ACC112 (cell line): ENCODE measurements at regions not wholly inside any gene's neighbourhood (a gene's known extent, or its start where the extent isn't known, plus 50 kb on each side); places are given as distances from the start of the nearest gene placed in this dataset.

Experiments
- H2AFZ ChIP-seq: fragments of 200-600 bp; sonication (generic); one replicate; pipeline ENCODE4 v1.6.0; 2017; ENCODE audit warnings: antibody characterized with exemption, low read length; ENCODE audit not compliant: unreplicated experiment
- H3K27ac ChIP-seq: fragments of 200-600 bp; sonication (generic); 2 replicates; pipeline ENCODE4 v1.5.1; 2014; ENCODE audit warnings: low read depth, mild to moderate bottlenecking, antibody characterized with exemption, low read length, moderate library complexity
- H3K27me3 ChIP-seq: fragments of 200-600 bp; sonication (generic); 2 replicates; pipeline ENCODE4 v1.6.1; 2014; ENCODE audit warnings: mild to moderate bottlenecking, antibody characterized with exemption, low read length, moderate library complexity, mixed read lengths; ENCODE audit not compliant: insufficient read depth
- H3K36me3 ChIP-seq: fragments of 200-600 bp; sonication (generic); 2 replicates; pipeline ENCODE4 v1.6.1; 2016; ENCODE audit warnings: mild to moderate bottlenecking, antibody characterized with exemption, low read length, moderate library complexity, mixed read lengths; ENCODE audit not compliant: insufficient read depth
- H3K4me1 ChIP-seq: fragments of 200-600 bp; sonication (generic); one replicate; pipeline ENCODE4 v1.6.1; 2016; ENCODE audit warnings: low read length, mixed read lengths; ENCODE audit not compliant: insufficient read depth, unreplicated experiment, control insufficient read depth
- H3K4me3 ChIP-seq: fragments of 200-600 bp; sonication (generic); 2 replicates; pipeline ENCODE4 v1.5.1; 2014; ENCODE audit warnings: mild to moderate bottlenecking, low read depth, low read length
- H3K79me2 ChIP-seq: fragments of 200-600 bp; sonication (generic); one replicate; pipeline ENCODE4 v1.6.0; 2016; ENCODE audit warnings: low read length; ENCODE audit not compliant: control insufficient read depth, unreplicated experiment, insufficient read depth

- H3K4me3 ChIP-seq: no peak overlapping the region
- no peak overlapping the region for H3K27ac ChIP-seq
- H3K27me3 ChIP-seq: no peaks in the 10 kb centered on the region
- no peak overlapping the region for H2AFZ ChIP-seq
- H3K79me2 ChIP-seq: no peaks in the 10 kb centered on the region
- H3K36me3 ChIP-seq: no peaks in the 10 kb centered on the region
- H3K4me1 ChIP-seq: no peaks in the 10 kb centered on the region
Observed at GRCh38 chr7:68266004-68266579, 1269.5 kb downstream of the TYW1 start.

GRCh38 chr7:68267486-68267885, 1270.9 kb downstream of the TYW1 start:
- H3K27ac ChIP-seq: no peak overlapping the region
- no peaks in the 10 kb centered on the region for H3K79me2 ChIP-seq
- H3K4me3 ChIP-seq: no peak overlapping the region
- H3K27me3 ChIP-seq: no peaks in the 10 kb centered on the region
- H3K4me1 ChIP-seq: no peaks in the 10 kb centered on the region
- no peak overlapping the region for H2AFZ ChIP-seq
- no peaks in the 10 kb centered on the region for H3K36me3 ChIP-seq

GRCh38 chr7:68269405-68269804, 1272.8 kb downstream of the TYW1 start:
- H3K36me3 ChIP-seq: no peaks in the 10 kb centered on the region
- no peak overlapping the region for H3K4me3 ChIP-seq
- no peaks in the 10 kb centered on the region for H3K79me2 ChIP-seq
- H3K4me1 ChIP-seq: no peaks in the 10 kb centered on the region
- no peak overlapping the region for H2AFZ ChIP-seq
- no peaks in the 10 kb centered on the region for H3K27me3 ChIP-seq
- no peak overlapping the region for H3K27ac ChIP-seq

- H3K27ac ChIP-seq: no peak overlapping the region
- H3K4me3 ChIP-seq: no peak overlapping the region
- no peaks in the 10 kb centered on the region for H3K27me3 ChIP-seq
- no peak overlapping the region for H2AFZ ChIP-seq
- H3K79me2 ChIP-seq: no peaks in the 10 kb centered on the region
- no peaks in the 10 kb centered on the region for H3K4me1 ChIP-seq
- H3K36me3 ChIP-seq: no peaks in the 10 kb centered on the region
Observed at GRCh38 chr7:68272507-68272906, 1275.9 kb downstream of the TYW1 start.

- H3K36me3 ChIP-seq: no peaks in the 10 kb centered on the region
- H3K4me1 ChIP-seq: no peaks in the 10 kb centered on the region
- H3K27ac ChIP-seq: no peak overlapping the region
- no peaks in the 10 kb centered on the region for H3K27me3 ChIP-seq
- H3K79me2 ChIP-seq: no peaks in the 10 kb centered on the region
- H3K4me3 ChIP-seq: no peak overlapping the region
- no peak overlapping the region for H2AFZ ChIP-seq
Observed at GRCh38 chr7:68276725-68277124, 1280.1 kb downstream of the TYW1 start.

GRCh38 chr7:68279827-68280400, 1283.3 kb downstream of the TYW1 start:
- Histone ChIP-seq H3K27me3 (no peaks in the 10 kb centered on the region), H3K79me2 (no peaks in the 10 kb centered on the region), H2AFZ (no peak overlapping the region), H3K4me3 (no peak overlapping the region), H3K36me3 (no peaks in the 10 kb centered on the region), H3K27ac (no peak overlapping the region), H3K4me1 (no peaks in the 10 kb centered on the region)

GRCh38 chr7:68280931-68281330, 1284.3 kb downstream of the TYW1 start:
- H3K27ac ChIP-seq: no peak overlapping the region
- H3K4me3 ChIP-seq: no peak overlapping the region

GRCh38 chr7:68288144-68288593, 1291.5 kb downstream of the TYW1 start:
- H3K27me3 ChIP-seq: no peaks in the 10 kb centered on the region
- H3K27ac ChIP-seq: no peak overlapping the region
- no peaks in the 10 kb centered on the region for H3K79me2 ChIP-seq
- H3K4me3 ChIP-seq: no peak overlapping the region
- no peaks in the 10 kb centered on the region for H3K36me3 ChIP-seq
- no peaks in the 10 kb centered on the region for H3K4me1 ChIP-seq
- H2AFZ ChIP-seq: no peak overlapping the region

More at GRCh38 chr7:68280931-68281330, 1284.3 kb downstream of the TYW1 start:
- no peak overlapping the region for H2AFZ ChIP-seq
- H3K4me1 ChIP-seq: no peaks in the 10 kb centered on the region
- H3K79me2 ChIP-seq: no peaks in the 10 kb centered on the region
- H3K27me3 ChIP-seq: no peaks in the 10 kb centered on the region
- H3K36me3 ChIP-seq: no peaks in the 10 kb centered on the region

GRCh38 chr7:68291710-68292109, 1295.1 kb downstream of the TYW1 start:
- no peak overlapping the region for H3K27ac ChIP-seq
- H3K4me1 ChIP-seq: no peaks in the 10 kb centered on the region
- H3K4me3 ChIP-seq: no peak overlapping the region
- no peak overlapping the region for H2AFZ ChIP-seq
- H3K79me2 ChIP-seq: no peaks in the 10 kb centered on the region
- H3K27me3 ChIP-seq: no peaks in the 10 kb centered on the region
- H3K36me3 ChIP-seq: no peaks in the 10 kb centered on the region

- no peaks in the 10 kb centered on the region for H3K4me1 ChIP-seq
- H3K27ac ChIP-seq: no peak overlapping the region
- no peaks in the 10 kb centered on the region for H3K27me3 ChIP-seq
- H3K4me3 ChIP-seq: no peak overlapping the region
- no peaks in the 10 kb centered on the region for H3K79me2 ChIP-seq
- H3K36me3 ChIP-seq: no peaks in the 10 kb centered on the region
- H2AFZ ChIP-seq: no peak overlapping the region
Observed at GRCh38 chr7:68295386-68295785, 1298.8 kb downstream of the TYW1 start.

GRCh38 chr7:68304536-68304935, 1293.7 kb upstream of the AUTS2 start:
- Histone ChIP-seq H2AFZ (no peak overlapping the region), H3K36me3 (no peaks in the 10 kb centered on the region), H3K4me3 (no peak overlapping the region), H3K79me2 (no peaks in the 10 kb centered on the region), H3K4me1 (no peaks in the 10 kb centered on the region), H3K27me3 (no peaks in the 10 kb centered on the region), H3K27ac (no peak overlapping the region)
